GM12878 (cell line): ENCODE measurements at regions not wholly inside any gene's neighbourhood (a gene's known extent, or its start where the extent isn't known, plus 50 kb on each side); places are given as distances from the start of the nearest gene placed in this dataset.

Source experiments
- ATAC-seq: fragments of 200-7000 bp; cut with Tn5 transposase; 3 replicates; pipeline ENCODE4 v1.9.1; 2020; ENCODE audit warnings: mild to moderate bottlenecking, moderate library complexity
- BruUV-seq: library from RNA; stranded (reverse); fragments of 400-500 nt; replicated peaks from 2 replicates; lab custom pipeline; 2021; lab: Mats Ljungman, UMichigan
- CTCF ChIA-PET: fragments of 300-600 bp; sonication (Branson Sonifier 250); formaldehyde crosslinking; extraction: SDS; loops from one replicate; lab custom pipeline; 2021; ENCODE audit warnings: inconsistent platforms; lab: Yijun Ruan, JAX
- POLR2A ChIA-PET: fragments of 350-600 bp; formaldehyde crosslinking; extraction: SDS; loops from one replicate; lab custom pipeline; 2021; ENCODE audit warnings: inconsistent platforms; lab: Charles Lee
- RAD21 ChIA-PET: fragments of 300-600 bp; sonication (Branson Sonifier 250); formaldehyde crosslinking; loops from one replicate; lab custom pipeline; 2023; ENCODE audit warnings: antibody characterized with exemption; ENCODE audit not compliant: unreplicated experiment; lab: Charles Lee
- SMC1A ChIA-PET: fragments of 300-600 bp; sonication (Branson Sonifier 250); formaldehyde crosslinking; loops from one replicate; lab custom pipeline; 2023; ENCODE audit not compliant: unreplicated experiment, uncharacterized antibody; lab: Charles Lee
- DNase-seq: peaks from one replicate; pipeline ENCODE4 v3.0.0-alpha.2; 2011; ENCODE audit warnings: low read depth, low spot score
- FAIRE-seq: peaks from 3 replicates; lab custom pipeline; 2011; peaks lifted over from hg19 to GRCh38; lab: Jason Lieb, UNC
- H2AFZ ChIP-seq: 2 replicates; pipeline ENCODE4 v1.6.0; 2011; ENCODE audit warnings: low read depth, low read length, control low read depth; ENCODE audit not compliant: control insufficient read depth
- H3K27ac ChIP-seq: 2 replicates; pipeline ENCODE4 v1.5.1; 2011; ENCODE audit warnings: control low read depth; ENCODE audit not compliant: control insufficient read depth, insufficient read depth
- H3K27me3 ChIP-seq, 2 experiments: replicated peaks in 1 of 2; 2 replicates each; pipeline versions ENCODE4 v1.6.0 to v1.6.1; 2011; ENCODE audit warnings: low read length in 1 of 2; ENCODE audit not compliant: control insufficient read depth in 2 of 2, insufficient read depth in 2 of 2
- H3K36me3 ChIP-seq, 2 experiments: 2 replicates each; pipeline ENCODE4 v1.5.1; 2011; ENCODE audit warnings: low read length in 1 of 2; ENCODE audit not compliant: control insufficient read depth in 2 of 2, insufficient read depth in 2 of 2
- H3K4me1 ChIP-seq: 2 replicates; pipeline ENCODE4 v1.6.1; 2011; ENCODE audit warnings: mild to moderate bottlenecking, low read length, moderate library complexity, mixed read lengths; ENCODE audit not compliant: control insufficient read depth, insufficient read depth
- H3K4me2 ChIP-seq: 2 replicates; pipeline ENCODE4 v1.6.0; 2011; ENCODE audit warnings: control low read depth; ENCODE audit not compliant: control insufficient read depth, insufficient read depth
- H3K4me3 ChIP-seq: fragments of 200-600 bp; sonication (generic); 2 replicates; pipeline ENCODE4 v1.5.1; 2016
- H3K79me2 ChIP-seq: 2 replicates; pipeline ENCODE4 v1.6.0; 2011; ENCODE audit warnings: low read length; ENCODE audit not compliant: control insufficient read depth, insufficient read depth
- H3K9ac ChIP-seq: 2 replicates; pipeline ENCODE4 v1.8.0; 2011; ENCODE audit warnings: low read length, control low read depth, mixed read lengths; ENCODE audit not compliant: control insufficient read depth, insufficient read depth
- H3K9me3 ChIP-seq: replicated peaks from 3 replicates; pipeline ENCODE4 v1.5.1; 2011; ENCODE audit warnings: mild to moderate bottlenecking, low read length; ENCODE audit not compliant: control insufficient read depth, insufficient read depth
- H4K20me1 ChIP-seq: 2 replicates; pipeline ENCODE4 v1.6.0; 2011; ENCODE audit not compliant: control insufficient read depth, insufficient read depth
- CBX5 ChIP-seq: sonication (generic); IDR thresholded peaks from 2 replicates; pipeline ENCODE4 v1.6.1; 2016; ENCODE audit warnings: low read depth, moderate library complexity, mild to moderate bottlenecking, inconsistent platforms
- CREM ChIP-seq: IDR thresholded peaks from 2 replicates; pipeline ENCODE4 v1.6.1; 2014; ENCODE audit warnings: antibody characterized with exemption, low read depth
- SIN3A ChIP-seq: IDR thresholded peaks from 2 replicates; pipeline ENCODE4 v1.6.1; 2012; ENCODE audit warnings: low read depth, low read length, improper control_type of control experiment
- SREBF2 ChIP-seq: IDR thresholded peaks from 2 replicates; pipeline ENCODE4 v1.6.1; 2012; ENCODE audit warnings: mild to moderate bottlenecking, low read length
- SRF ChIP-seq, 2 experiments: IDR thresholded peaks; 2 replicates each; pipeline ENCODE4 v1.6.1; 2011; ENCODE audit warnings: low read depth in 2 of 2, low read length in 2 of 2, mild to moderate bottlenecking in 1 of 2, moderate library complexity in 1 of 2
- WGBS: methylation state at CpG from one replicate; pipeline ENCODE4 v1.1.6; 2016; ENCODE audit warnings: low lambda C conversion rate; ENCODE audit not compliant: insufficient replicate concordance, insufficient coverage; ENCODE audit errors: missing lambda C conversion rate; 5-methylcytosine and 5-hydroxymethylcytosine counted together
- in situ Hi-C: fragments of 300-500 bp; cut with MboI; formaldehyde crosslinking; loops from 9 replicates; pipeline ENCODE4 v1.14.3; 2018; ENCODE audit warnings: mixed read lengths
- intact Hi-C: fragments of 100-400 bp; cut with micrococcal nuclease; formaldehyde crosslinking; loops from one replicate; pipeline ENCODE4 v1.14.2; 2022; ENCODE audit not compliant: unreplicated experiment

DNA sequence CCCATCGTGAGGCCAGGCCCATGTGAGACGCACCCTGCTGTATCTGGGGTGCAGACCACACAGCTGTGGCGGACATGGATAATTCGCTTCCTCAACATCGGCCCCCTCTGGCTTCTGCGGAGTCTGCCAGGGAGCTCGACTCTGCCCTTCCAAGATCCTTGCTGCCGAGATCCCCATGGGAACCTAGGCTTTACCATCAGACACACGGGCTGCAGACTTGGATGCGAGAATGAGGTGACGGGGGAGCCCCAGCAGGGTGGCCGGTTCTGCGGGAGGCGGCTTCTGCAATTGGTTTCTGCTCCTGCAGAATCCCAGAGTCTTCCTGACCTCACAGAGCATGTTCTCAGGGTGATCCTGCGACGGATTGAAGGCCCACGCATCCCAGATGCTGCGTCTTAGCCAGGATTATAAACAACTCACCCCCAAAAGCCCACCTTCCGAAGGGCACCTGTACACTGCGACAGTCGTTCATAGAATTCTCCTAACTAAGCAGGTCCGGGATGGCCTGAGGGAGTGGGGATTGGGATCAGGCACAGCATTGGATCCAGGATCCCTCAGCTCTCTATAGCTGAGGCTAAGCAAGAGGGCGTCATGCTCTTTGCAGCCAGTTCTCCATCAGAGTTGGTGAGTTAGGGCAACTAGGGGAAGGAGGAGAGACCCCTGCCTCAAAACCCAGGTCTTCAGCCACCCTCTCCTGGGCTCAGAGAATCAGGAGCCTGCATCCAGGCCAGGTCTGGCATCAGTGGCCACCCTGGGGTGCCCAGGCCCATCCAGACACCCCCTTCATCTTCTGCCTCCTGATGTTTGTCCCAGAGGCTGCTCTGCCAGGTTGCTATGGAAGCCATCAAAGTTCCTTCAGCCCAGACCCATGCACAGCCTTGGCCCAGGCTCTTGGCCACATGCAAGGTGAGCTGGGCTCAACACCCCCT is 74.7 kb upstream of the SNTG2 start (continued):
- TF ChIP-seq SREBF2 (no peak), SRF (IDR thresholded peaks at IDR 0.05; ENCODE audit: low read depth in 2 of 2, low read length in 2 of 2) (no peak)

DNA sequence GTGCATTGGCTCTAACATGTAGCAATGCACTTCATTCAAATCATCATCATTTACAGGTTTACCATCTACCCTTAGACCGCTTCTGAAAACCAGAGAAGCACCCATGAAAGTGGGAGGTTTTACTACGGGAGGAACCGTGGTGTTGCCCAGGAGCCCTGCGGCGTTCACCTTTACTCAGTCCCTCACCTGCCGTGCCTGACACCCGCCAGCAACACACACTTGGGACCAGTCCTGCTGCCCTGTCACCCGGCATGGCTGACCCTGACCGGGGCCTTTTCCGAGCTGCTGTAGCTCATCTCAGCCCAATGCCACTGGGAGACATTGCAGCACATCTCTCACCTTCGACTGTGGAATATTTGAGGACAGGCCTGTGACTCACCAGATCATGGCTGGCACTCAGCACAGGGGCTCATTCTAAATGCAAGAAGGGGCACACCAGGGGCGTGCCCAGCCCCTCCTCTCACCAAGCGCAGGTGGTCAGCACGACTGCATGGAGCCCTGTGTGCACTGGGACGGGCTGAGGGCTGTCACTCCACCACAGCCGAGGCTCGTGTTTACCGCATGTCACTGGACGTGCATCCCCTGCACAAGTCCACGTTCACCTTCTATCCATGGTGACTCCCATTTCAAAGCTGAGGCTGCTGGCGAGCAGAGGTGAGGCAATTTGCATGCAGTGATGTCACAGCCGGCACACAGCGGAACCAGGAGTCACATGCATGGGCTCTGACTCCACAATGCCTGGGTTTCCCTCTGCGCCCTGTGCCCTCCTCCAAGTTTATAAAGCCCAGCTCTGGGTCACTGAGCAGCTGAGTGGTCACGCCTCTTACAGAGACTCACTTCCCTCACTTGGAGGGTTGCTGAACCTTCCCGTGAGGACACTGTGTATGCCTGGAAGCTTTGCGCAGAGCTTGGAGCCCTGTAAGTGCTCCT is 76.7 kb upstream of the SNTG2 start:
- no peak overlapping the region for H3K4me2 ChIP-seq
- no peaks in the 10 kb centered on the region for H4K20me1 ChIP-seq
- no peaks in the 10 kb centered on the region for H3K36me3 ChIP-seq
- no peak for DNase-seq
- no peak for ATAC-seq
- no peaks in the 10 kb centered on the region for H3K27me3 ChIP-seq
- no peak for FAIRE-seq
- H3K27ac ChIP-seq = no peak overlapping the region
- H2AFZ ChIP-seq = no peak overlapping the region
- ChIA-PET RAD21 (no interaction called here), SMC1A (no interaction called here), POLR2A (no interaction called here), CTCF (interaction anchor here (1.0 kb wide), 1 partner anchor 20 kb away, joined by 3 read pairs; no protein-coding TSS in a partner anchor)
- H3K9me3 ChIP-seq = no peaks in the 10 kb centered on the region; the same call in 2 of the 3 replicates
- no peak overlapping the region for H3K4me3 ChIP-seq
- BruUV-seq = no TSS peak
- intact Hi-C loops = no loop called here
- H3K4me1 ChIP-seq = no peaks in the 10 kb centered on the region
- no peak overlapping the region for H3K9ac ChIP-seq
- in situ Hi-C loops = no loop called here
- 34% methylated on average over 27 of the region's 27 CpGs for WGBS
- no peaks in the 10 kb centered on the region for H3K79me2 ChIP-seq
- TF ChIP-seq SIN3A (no peak), CBX5 (no peak), CREM (no peak)
